Mesenchymal stem cell (in vitro differentiated cells and primary cell): ENCODE measurements at regions not wholly inside any gene's neighbourhood (a gene's known extent, or its start where the extent isn't known, plus 50 kb on each side); places are given as distances from the start of the nearest gene placed in this dataset.
A peak's percentile ranks its signal among the peaks of the same experiment; 100 is the strongest.

Experiments
- DNase-seq: peaks from one replicate; pipeline ENCODE4 v3.0.0-alpha.2; 2013
- H2AFZ ChIP-seq: one replicate; pipeline ENCODE4 v1.6.1; 2013; ENCODE audit warnings: low read depth, mild to moderate bottlenecking, control low read depth, inconsistent platforms, low read length, moderate library complexity
- H2AK5ac ChIP-seq: 2 replicates; pipeline ENCODE4 v1.6.1; 2013; ENCODE audit warnings: low read length, moderate library complexity, mild to moderate bottlenecking, inconsistent platforms; ENCODE audit not compliant: severe bottlenecking
- H2BK120ac ChIP-seq: one replicate; pipeline ENCODE4 v1.6.1; 2013; ENCODE audit warnings: low read depth, mild to moderate bottlenecking, inconsistent platforms, low read length, moderate library complexity
- H2BK12ac ChIP-seq, 2 experiments: one replicate each; pipeline ENCODE4 v1.6.1; 2013; ENCODE audit warnings: inconsistent platforms in 2 of 2, low read length in 2 of 2, mild to moderate bottlenecking in 2 of 2, moderate library complexity in 2 of 2, control low read depth in 1 of 2
- H2BK15ac ChIP-seq: one replicate; pipeline ENCODE4 v1.6.1; 2013; ENCODE audit warnings: mild to moderate bottlenecking, low read depth, inconsistent platforms; ENCODE audit not compliant: poor library complexity, severe bottlenecking
- H2BK5ac ChIP-seq: 2 replicates; pipeline ENCODE4 v1.6.1; 2013; ENCODE audit warnings: low read depth, mild to moderate bottlenecking, low read length, control low read depth, inconsistent platforms; ENCODE audit not compliant: poor library complexity, severe bottlenecking
- H3K14ac ChIP-seq, 2 experiments: one replicate each; pipeline ENCODE4 v1.6.1; 2013; ENCODE audit warnings: inconsistent platforms in 2 of 2, low read length in 2 of 2, control low read depth in 1 of 2, mild to moderate bottlenecking in 1 of 2, moderate library complexity in 1 of 2
- H3K18ac ChIP-seq, 2 experiments: one replicate each; pipeline ENCODE4 v1.6.1; 2013; ENCODE audit warnings: inconsistent platforms in 2 of 2, low read length in 2 of 2, control low read depth in 1 of 2, low read depth in 1 of 2, mild to moderate bottlenecking in 1 of 2
- H3K23ac ChIP-seq, 2 experiments: one replicate each; pipeline ENCODE4 v1.6.1; 2013; ENCODE audit warnings: inconsistent platforms in 2 of 2, low read length in 2 of 2, mild to moderate bottlenecking in 2 of 2, moderate library complexity in 2 of 2, control low read depth in 1 of 2
- H3K27ac ChIP-seq: 2 replicates; pipeline ENCODE4 v1.5.1; 2013; ENCODE audit warnings: mild to moderate bottlenecking, moderate library complexity, low read length, control low read depth, inconsistent platforms; ENCODE audit not compliant: poor library complexity, severe bottlenecking
- H3K27me3 ChIP-seq, 2 experiments: 2 replicates each; pipeline versions ENCODE4 v1.6.1 to v1.7.0; 2013; ENCODE audit warnings: low read length in 2 of 2, mild to moderate bottlenecking in 2 of 2, moderate library complexity in 2 of 2, control low read depth in 1 of 2, inconsistent platforms in 1 of 2; ENCODE audit not compliant: control insufficient read depth in 1 of 2, insufficient read depth in 1 of 2
- H3K36me3 ChIP-seq, 2 experiments: 2 replicates each; pipeline versions ENCODE4 v1.6.1 to v1.7.0; 2013; ENCODE audit warnings: low read length in 2 of 2, control low read depth in 1 of 2, inconsistent platforms in 1 of 2, low read depth in 1 of 2, mild to moderate bottlenecking in 1 of 2; ENCODE audit not compliant: insufficient read depth in 2 of 2, control insufficient read depth in 1 of 2
- H3K4ac ChIP-seq, 2 experiments: one replicate each; pipeline ENCODE4 v1.6.1; 2013; ENCODE audit warnings: inconsistent platforms in 2 of 2, low read length in 2 of 2, mild to moderate bottlenecking in 2 of 2, moderate library complexity in 2 of 2, control low read depth in 1 of 2, low read depth in 1 of 2
- H3K4me1 ChIP-seq: 2 replicates; pipeline ENCODE4 v1.6.1; 2013; ENCODE audit warnings: low read depth, low read length, control low read depth; ENCODE audit not compliant: control insufficient read depth, insufficient read depth
- H3K4me2 ChIP-seq: 2 replicates; pipeline ENCODE4 v1.6.1; 2013; ENCODE audit warnings: low read length, mild to moderate bottlenecking, inconsistent platforms; ENCODE audit not compliant: poor library complexity, severe bottlenecking
- H3K4me3 ChIP-seq, 2 experiments: 2 replicates each; pipeline versions ENCODE4 v1.5.1 to v1.7.0; 2013; ENCODE audit warnings: low read length in 2 of 2, mild to moderate bottlenecking in 2 of 2, control low read depth in 1 of 2, low read depth in 1 of 2; ENCODE audit not compliant: insufficient read depth in 1 of 2
- H3K79me1 ChIP-seq: replicated peaks from 2 replicates; pipeline ENCODE4 v1.6.1; 2013; ENCODE audit warnings: mild to moderate bottlenecking, control low read depth, low read length, inconsistent platforms; ENCODE audit not compliant: poor library complexity, severe bottlenecking
- H3K9ac ChIP-seq: 2 replicates; pipeline ENCODE4 v1.7.0; 2013; ENCODE audit warnings: mild to moderate bottlenecking, low read length, moderate library complexity
- H3K9me3 ChIP-seq: 2 replicates; pipeline ENCODE4 v1.7.0; 2013; ENCODE audit warnings: mild to moderate bottlenecking, low read length; ENCODE audit not compliant: control insufficient read depth
- H4K8ac ChIP-seq: one replicate; pipeline ENCODE4 v1.6.1; 2013; ENCODE audit warnings: inconsistent platforms, mild to moderate bottlenecking, low read length, moderate library complexity
- H4K91ac ChIP-seq: one replicate; pipeline ENCODE4 v1.6.1; 2013; ENCODE audit warnings: mild to moderate bottlenecking, low read length, inconsistent platforms
- whole genome bisulfite sequencing: methylation state at CpG from one replicate; pipeline ENCODE4 v1.1.7; 2013; ENCODE audit warnings: mixed read lengths; 5-methylcytosine and 5-hydroxymethylcytosine counted together

- WGBS: 72% methylated on average over 5 of the region's 6 CpGs
- Histone ChIP-seq H3K4me2 (no peak overlapping the region), H3K9ac (no peak overlapping the region), H3K18ac (no peak overlapping the region), H4K8ac (no peak overlapping the region), H2BK15ac (no peak overlapping the region), H3K23ac (no peak overlapping the region), H3K4me3 (no peak overlapping the region), H2AFZ (no peak overlapping the region), H2BK12ac (no peak overlapping the region), H4K91ac (no peak overlapping the region), H2BK120ac (no peak overlapping the region), H3K79me1 (no peaks in the 10 kb centered on the region), H3K14ac (no peak overlapping the region), H3K4ac (no peak overlapping the region), H3K9me3 (no peaks in the 10 kb centered on the region), H2AK5ac (no peak overlapping the region), H2BK5ac (no peak overlapping the region), H3K27me3 (peaks cover 0 to 33% of the 10 kb centered on the region in 2 experiments), H3K4me1 (no peaks in the 10 kb centered on the region), H3K36me3 (no peaks in the 10 kb centered on the region), H3K27ac (no peak overlapping the region)
- DNase-seq: no peak
Observed at GRCh38 chr2:70356941-70357683, 55.2 kb upstream of the FAM136A start.

GRCh38 chr2:70354264-70354949, 52.5 kb upstream of the FAM136A start:
- H3K14ac ChIP-seq: no peak overlapping the region
- peaks cover 0 to 38% of the 10 kb centered on the region in 2 experiments for H3K27me3 ChIP-seq
- H3K18ac ChIP-seq: no peak overlapping the region
- no peak overlapping the region for H4K91ac ChIP-seq
- no peaks in the 10 kb centered on the region for H3K4me1 ChIP-seq
- H3K79me1 ChIP-seq: no peaks in the 10 kb centered on the region
- no peak overlapping the region for H4K8ac ChIP-seq
- no peaks in the 10 kb centered on the region for H3K36me3 ChIP-seq
- peak overlapping the region; percentile 30 for H3K9ac ChIP-seq
- no peak overlapping the region for H3K4ac ChIP-seq
- H2BK5ac ChIP-seq: no peak overlapping the region
- H3K9me3 ChIP-seq: no peaks in the 10 kb centered on the region
- H3K23ac ChIP-seq: no peak overlapping the region
- H2BK120ac ChIP-seq: no peak overlapping the region
- no peak overlapping the region for H3K27ac ChIP-seq
- H3K4me2 ChIP-seq: no peak overlapping the region
- H2AK5ac ChIP-seq: no peak overlapping the region
- no peak for DNase-seq
- H2BK12ac ChIP-seq: no peak overlapping the region
- no peak overlapping the region for H2AFZ ChIP-seq
- H3K4me3 ChIP-seq: no peak overlapping the region
- H2BK15ac ChIP-seq: no peak overlapping the region
- WGBS: 100% methylated on average over 1 of the region's 2 CpGs
